ENCODE measurements at regions not wholly inside any gene's neighbourhood (a gene's known extent, or its start where the extent isn't known, plus 50 kb on each side); places are given as distances from the start of the nearest gene placed in this dataset.

DNA sequence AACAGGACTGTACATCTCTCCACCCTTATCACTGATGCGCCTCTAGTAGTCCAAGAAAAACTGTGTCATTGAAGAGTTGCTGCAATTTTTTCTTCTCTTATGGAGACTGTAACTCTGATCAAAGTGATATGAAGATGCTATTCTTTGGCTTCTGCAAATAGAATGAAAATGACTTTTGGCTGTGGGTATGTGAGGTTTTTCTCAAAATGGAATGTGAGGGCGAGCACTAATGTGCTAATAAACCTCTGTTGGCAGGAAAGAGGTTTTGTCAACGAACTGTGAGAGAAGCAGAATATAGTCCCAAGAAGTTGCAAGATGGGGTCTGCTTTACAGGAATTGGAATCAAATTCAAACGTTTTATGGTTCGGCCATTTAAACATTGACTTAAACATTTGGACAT is 252.0 kb upstream of the GAS1 start:
- no peak for TF ChIP-seq CTCF (conservative IDR thresholded peaks at IDR 0.05)
- TF ChIP-seq EZH2 (IDR thresholded peaks at IDR 0.05; ENCODE audit: low read depth): no peak
